Stomach (tissue), 8 donors: ENCODE measurements at regions not wholly inside any gene's neighbourhood (a gene's known extent, or its start where the extent isn't known, plus 50 kb on each side); places are given as distances from the start of the nearest gene placed in this dataset.

ENCODE experiments used
- DNase-seq, 2 donors: peaks; one replicate each; pipeline versions ENCODE4 v3.0.0 to v3.0.0-alpha.2; 2013 to 2019
- H3K27ac ChIP-seq, 5 donors: fragments of 200-600 bp in 4 of 5; sonication (generic) in 4 of 5; one replicate each; pipeline ENCODE4 v1.5.1; 2013 to 2019; ENCODE audit warnings: mild to moderate bottlenecking in 1 of 5, moderate library complexity in 1 of 5
- H3K27me3 ChIP-seq, 3 donors: fragments of 200-600 bp; sonication (generic); one replicate each; pipeline ENCODE4 v1.5.1; 2017 to 2019; ENCODE audit warnings: mixed run types in 1 of 3
- H3K36me3 ChIP-seq, 4 donors: fragments of 200-600 bp; sonication (generic); 1 replicate in 3 of 4; 2 replicates in 1 of 4; pipeline ENCODE4 v1.5.1; 2016 to 2019
- H3K4me1 ChIP-seq, 4 donors: fragments of 200-600 bp; sonication (generic); one replicate each; pipeline ENCODE4 v1.5.1; 2016 to 2019
- H3K4me3 ChIP-seq, 4 donors: fragments of 200-600 bp; sonication (generic) in 3 of 4; one replicate each; pipeline ENCODE4 v1.5.1; 2016 to 2019; ENCODE audit warnings: mild to moderate bottlenecking in 1 of 4
- H3K9me3 ChIP-seq, 4 donors: fragments of 200-600 bp; sonication (generic); one replicate each; pipeline ENCODE4 v1.5.1; 2016 to 2019
- CTCF ChIP-seq, 7 experiments: fragments of 450-650 bp in 4 of 7; fragments of 200-600 bp in 3 of 7; sonication (generic) in 3 of 7; IDR thresholded peaks; one replicate each; pipeline ENCODE4 v1.5.1; 2016 to 2019; ENCODE audit warnings: antibody characterized with exemption in 7 of 7, control low read depth in 2 of 7, mild to moderate bottlenecking in 1 of 7
- EP300 ChIP-seq: sonication (generic); formaldehyde crosslinking; IDR thresholded peaks from one replicate; pipeline ENCODE4 v1.6.1; 2017; ENCODE audit warnings: antibody characterized with exemption
- POLR2A ChIP-seq, 4 donors: fragments of 450-650 bp; IDR thresholded peaks; one replicate each; pipeline ENCODE4 v1.6.1; 2016; ENCODE audit warnings: antibody characterized with exemption in 4 of 4, control low read depth in 2 of 4, mild to moderate bottlenecking in 1 of 4, moderate library complexity in 1 of 4
- POLR2AphosphoS5 ChIP-seq, 3 donors: sonication (generic); formaldehyde crosslinking; IDR thresholded peaks; one replicate each; pipeline ENCODE4 v1.6.1; 2016; ENCODE audit warnings: antibody characterized with exemption in 3 of 3
- WGBS, 5 donors: extraction: QIAGEN DNeasy Blood & Tissue Kit in 3 of 5; methylation state at CpG; one replicate each; pipeline versions ENCODE4 v1.1.5 to v1.1.7; 2013 to 2018; 5-methylcytosine and 5-hydroxymethylcytosine counted together
- intact Hi-C: fragments of 100-400 bp; cut with DNase I; formaldehyde crosslinking; loops from one replicate; pipeline ENCODE4 v1.15.1; 2023; ENCODE audit warnings: low total_unique reads
- donor health status: healthy with polysubstance abuse.
- donor health status: Bipolar disorder and iron deficiency.
- donor health status: healthy.

GRCh38 chr12:94750864-94751263 is 100.5 kb upstream of the TMCC3 start:
- no peaks in the 10 kb centered on the region for H3K27me3 ChIP-seq
- H3K9me3 ChIP-seq = no peaks in the 10 kb centered on the region
- H3K4me1 ChIP-seq = peaks cover 0 to 13% (median 0%) of the 10 kb centered on the region in 4 donors
- DNase-seq = no peak
- TF ChIP-seq EP300 = no peak
- no peak for TF ChIP-seq POLR2A (IDR thresholded peaks at IDR 0.05)
- H3K4me3 ChIP-seq = no peak overlapping the region
- H3K27ac ChIP-seq = no peak overlapping the region
- WGBS, 5 donors = 35 to 62% (median 47%) methylated on average over 6 of the region's 6 CpGs
- intact Hi-C loops = no loop called here
- no peaks in the 10 kb centered on the region for H3K36me3 ChIP-seq

GRCh38 chr12:94749890-94750289 is 99.5 kb upstream of the TMCC3 start:
- Histone ChIP-seq H3K27ac (no peak overlapping the region), H3K4me3 (no peak overlapping the region), H3K36me3 (no peaks in the 10 kb centered on the region), H3K9me3 (no peaks in the 10 kb centered on the region), H3K27me3 (no peaks in the 10 kb centered on the region), H3K4me1 (peaks cover 0 to 13% (median 0%) of the 10 kb centered on the region in 4 donors)
- TF ChIP-seq CTCF (IDR thresholded peaks at IDR 0.05) = no peak
- no peak for TF ChIP-seq POLR2A (IDR thresholded peaks at IDR 0.05)
- TF ChIP-seq POLR2AphosphoS5 (IDR thresholded peaks at IDR 0.05) = no peak
- TF ChIP-seq EP300 = no peak
- WGBS, 5 donors = 78 to 93% (median 84%) methylated on average over 6 of the region's 6 CpGs
- intact Hi-C loops = no loop called here
- no peak for DNase-seq

- no peak for DNase-seq
- WGBS, 5 donors = 89 to 95% (median 92%) methylated on average over 7 of the region's 7 CpGs
- TF ChIP-seq POLR2AphosphoS5 (IDR thresholded peaks at IDR 0.05) = no peak
- no peak for TF ChIP-seq EP300
- no peak for TF ChIP-seq POLR2A (IDR thresholded peaks at IDR 0.05)
- no peak for TF ChIP-seq CTCF (IDR thresholded peaks at IDR 0.05)
- H3K27ac ChIP-seq = no peak overlapping the region
- intact Hi-C loops = no loop called here
- peaks cover 0 to 13% (median 0%) of the 10 kb centered on the region in 4 donors for H3K4me1 ChIP-seq
- H3K36me3 ChIP-seq = no peaks in the 10 kb centered on the region
- no peak overlapping the region for H3K4me3 ChIP-seq
- no peaks in the 10 kb centered on the region for H3K9me3 ChIP-seq
- no peaks in the 10 kb centered on the region for H3K27me3 ChIP-seq
Observed at GRCh38 chr12:94749455-94749854, 99.1 kb upstream of the TMCC3 start.

GRCh38 chr12:94748726-94749421 is 98.5 kb upstream of the TMCC3 start:
- peaks cover 0 to 13% (median 0%) of the 10 kb centered on the region in 4 donors for H3K4me1 ChIP-seq
- 78 to 84% (median 82%) methylated on average over 9 to 10 of the region's 10 CpGs for WGBS, 5 donors
- no peaks in the 10 kb centered on the region for H3K9me3 ChIP-seq
- no peaks in the 10 kb centered on the region for H3K27me3 ChIP-seq
- no peak for TF ChIP-seq EP300
- TF ChIP-seq POLR2AphosphoS5 (IDR thresholded peaks at IDR 0.05) = no peak
- no peak for TF ChIP-seq POLR2A (IDR thresholded peaks at IDR 0.05)
- TF ChIP-seq CTCF (IDR thresholded peaks at IDR 0.05) = no peak
- intact Hi-C loops = no loop called here
- no peak overlapping the region for H3K27ac ChIP-seq
- DNase-seq = no peak
- H3K36me3 ChIP-seq = no peaks in the 10 kb centered on the region
- no peak overlapping the region for H3K4me3 ChIP-seq

- no peak overlapping the region for H3K4me3 ChIP-seq
- no peaks in the 10 kb centered on the region for H3K36me3 ChIP-seq
- no peaks in the 10 kb centered on the region for H3K27me3 ChIP-seq
- intact Hi-C loops = no loop called here
- WGBS, 5 donors = 73 to 82% (median 74%) methylated on average over 4 of the region's 4 CpGs
- TF ChIP-seq POLR2A (IDR thresholded peaks at IDR 0.05) (no peak), POLR2AphosphoS5 (IDR thresholded peaks at IDR 0.05) (no peak), EP300 (no peak), CTCF (IDR thresholded peaks at IDR 0.05) (no peak)
- peaks cover 0 to 1% (median 0%) of the 10 kb centered on the region in 4 donors for H3K4me1 ChIP-seq
- no peak for DNase-seq
- no peak overlapping the region for H3K27ac ChIP-seq
- H3K9me3 ChIP-seq = no peaks in the 10 kb centered on the region
Observed at GRCh38 chr12:94745562-94745961, 95.2 kb upstream of the TMCC3 start.
